Left renal pelvis (tissue), 4 donors: ENCODE measurements at regions not wholly inside any gene's neighbourhood (a gene's known extent, or its start where the extent isn't known, plus 50 kb on each side); places are given as distances from the start of the nearest gene placed in this dataset.
A peak's percentile ranks its signal among the peaks of the same experiment; 100 is the strongest.
"Not testable (repeated sequence)": the region's sequence is repeated elsewhere in the genome, so short reads cannot be mapped to it uniquely, and the experiment has no call there.

ENCODE experiments used
- DNase-seq, 4 donors: peaks; one replicate each; pipeline ENCODE4 v3.0.0-alpha.2; 2013; ENCODE audit warnings: low read depth in 4 of 4, low spot score in 3 of 4

- DNase-seq: no peak
These were observed 187.3 kb upstream of the PIK3R1 start for GRCh38 chr5:68028131-68028727.

- DNase-seq: peak in 1 of 4 donors; percentile 18
These were observed 188.0 kb upstream of the PIK3R1 start for GRCh38 chr5:68027519-68027918.

GRCh38 chr5:68026092-68026885, 189.3 kb upstream of the PIK3R1 start:
- DNase-seq: no peak

GRCh38 chr5:68024426-68024825, 191.1 kb upstream of the PIK3R1 start:
- no peak for DNase-seq

- DNase-seq: no peak
These were observed 193.6 kb upstream of the PIK3R1 start for GRCh38 chr5:68021916-68022315.

- no peak for DNase-seq
These were observed 194.3 kb upstream of the PIK3R1 start for GRCh38 chr5:68021227-68021626.

- not testable (repeated sequence) for DNase-seq
These were observed 195.0 kb upstream of the PIK3R1 start for GRCh38 chr5:68020461-68020969.

- no peak for DNase-seq
These were observed 199.9 kb upstream of the PIK3R1 start for GRCh38 chr5:68015381-68016302.

GRCh38 chr5:68012831-68013230, 202.7 kb upstream of the PIK3R1 start:
- no peak for DNase-seq

- DNase-seq: no peak
These were observed 203.1 kb upstream of the PIK3R1 start for GRCh38 chr5:68012429-68012828.

GRCh38 chr5:68011801-68012200, 203.8 kb upstream of the PIK3R1 start:
- DNase-seq: no peak

GRCh38 chr5:68011259-68011760, 204.2 kb upstream of the PIK3R1 start:
- DNase-seq: no peak

- DNase-seq: no peak
These were observed 204.8 kb upstream of the PIK3R1 start for GRCh38 chr5:68010740-68011139.

- no peak for DNase-seq
These were observed 208.1 kb upstream of the PIK3R1 start for GRCh38 chr5:68007451-68007850.

GRCh38 chr5:68002836-68003235, 212.7 kb upstream of the PIK3R1 start:
- no peak for DNase-seq

- DNase-seq: no peak
These were observed 214.8 kb upstream of the PIK3R1 start for GRCh38 chr5:68000805-68001204.

GRCh38 chr5:67999391-67999790, 216.2 kb upstream of the PIK3R1 start:
- no peak for DNase-seq

- no peak for DNase-seq
These were observed 216.8 kb upstream of the PIK3R1 start for GRCh38 chr5:67998709-67999261.

GRCh38 chr5:67997892-67998457, 217.6 kb upstream of the PIK3R1 start:
- no peak for DNase-seq

- no peak for DNase-seq
These were observed 218.4 kb upstream of the PIK3R1 start for GRCh38 chr5:67997148-67997547.
